Vagina (tissue), 2 donors: ENCODE measurements at regions not wholly inside any gene's neighbourhood (a gene's known extent, or its start where the extent isn't known, plus 50 kb on each side); places are given as distances from the start of the nearest gene placed in this dataset.

Experiments used
- CTCF ChIP-seq, 3 experiments: fragments of 450-650 bp in 2 of 3; fragments of 200-600 bp in 1 of 3; sonication (generic) in 1 of 3; IDR thresholded peaks; one replicate each; pipeline ENCODE4 v1.5.1; 2017 to 2019; ENCODE audit warnings: antibody characterized with exemption in 3 of 3, mild to moderate bottlenecking in 2 of 3, moderate library complexity in 2 of 3
- POLR2A ChIP-seq, 2 donors: fragments of 450-650 bp; IDR thresholded peaks; one replicate each; pipeline ENCODE4 v1.6.1; 2017; ENCODE audit warnings: antibody characterized with exemption in 2 of 2, mild to moderate bottlenecking in 2 of 2, moderate library complexity in 2 of 2

GRCh38 chr9:109602987-109603386, 104.9 kb upstream of the PTPN3 start:
- TF ChIP-seq CTCF (IDR thresholded peaks at IDR 0.05) (no peak), POLR2A (IDR thresholded peaks at IDR 0.05) (no peak)
